HG03354 (cell line): ENCODE measurements at regions not wholly inside any gene's neighbourhood (a gene's known extent, or its start where the extent isn't known, plus 50 kb on each side); places are given as distances from the start of the nearest gene placed in this dataset.

Experiments used
- ATAC-seq: cut with Tn5 transposase; IDR thresholded peaks from one replicate; pipeline ENCODE4 v1.9.1; 2021; ENCODE audit warnings: mild to moderate bottlenecking; ENCODE audit not compliant: unreplicated experiment, poor library complexity, severe bottlenecking

- ATAC-seq: no peak
These were observed 417.9 kb upstream of the DDI1 start for GRCh38 chr11:103618528-103618927.

GRCh38 chr11:103619480-103619879 is 417.0 kb upstream of the DDI1 start:
- ATAC-seq: no peak

- no peak for ATAC-seq
These were observed 416.5 kb upstream of the DDI1 start for GRCh38 chr11:103619938-103620337.

GRCh38 chr11:103622296-103622695 is 414.1 kb upstream of the DDI1 start:
- ATAC-seq: no peak

- ATAC-seq: peak; percentile 48
These were observed 412.5 kb upstream of the DDI1 start for GRCh38 chr11:103623933-103624332.

GRCh38 chr11:103624708-103625623 is 411.5 kb upstream of the DDI1 start:
- ATAC-seq: no peak

- no peak for ATAC-seq
These were observed 410.8 kb upstream of the DDI1 start for GRCh38 chr11:103625624-103625965.

GRCh38 chr11:103628121-103628520 is 408.3 kb upstream of the DDI1 start:
- ATAC-seq: no peak

- no peak for ATAC-seq
These were observed 404.6 kb upstream of the DDI1 start for GRCh38 chr11:103631841-103632240.

GRCh38 chr11:103633068-103633788 is 403.2 kb upstream of the DDI1 start:
- ATAC-seq: no peak

GRCh38 chr11:103633819-103634590 is 402.4 kb upstream of the DDI1 start:
- ATAC-seq: no peak

- ATAC-seq: no peak
These were observed 400.2 kb upstream of the DDI1 start for GRCh38 chr11:103636232-103636631.

- ATAC-seq: no peak
These were observed 399.1 kb upstream of the DDI1 start for GRCh38 chr11:103637295-103637694.

- ATAC-seq: no peak
These were observed 398.6 kb upstream of the DDI1 start for GRCh38 chr11:103637831-103638230.

- ATAC-seq: no peak
These were observed 391.8 kb upstream of the DDI1 start for GRCh38 chr11:103644676-103645075.

GRCh38 chr11:103648054-103648453 is 388.4 kb upstream of the DDI1 start:
- ATAC-seq: no peak

GRCh38 chr11:103648670-103649400 is 387.6 kb upstream of the DDI1 start:
- peak; percentile 47 for ATAC-seq

- no peak for ATAC-seq
These were observed 387.0 kb upstream of the DDI1 start for GRCh38 chr11:103649401-103649895.

GRCh38 chr11:103650330-103650729 is 386.1 kb upstream of the DDI1 start:
- no peak for ATAC-seq
